ENCODE measurements at regions not wholly inside any gene's neighbourhood (a gene's known extent, or its start where the extent isn't known, plus 50 kb on each side); places are given as distances from the start of the nearest gene placed in this dataset.

DNA sequence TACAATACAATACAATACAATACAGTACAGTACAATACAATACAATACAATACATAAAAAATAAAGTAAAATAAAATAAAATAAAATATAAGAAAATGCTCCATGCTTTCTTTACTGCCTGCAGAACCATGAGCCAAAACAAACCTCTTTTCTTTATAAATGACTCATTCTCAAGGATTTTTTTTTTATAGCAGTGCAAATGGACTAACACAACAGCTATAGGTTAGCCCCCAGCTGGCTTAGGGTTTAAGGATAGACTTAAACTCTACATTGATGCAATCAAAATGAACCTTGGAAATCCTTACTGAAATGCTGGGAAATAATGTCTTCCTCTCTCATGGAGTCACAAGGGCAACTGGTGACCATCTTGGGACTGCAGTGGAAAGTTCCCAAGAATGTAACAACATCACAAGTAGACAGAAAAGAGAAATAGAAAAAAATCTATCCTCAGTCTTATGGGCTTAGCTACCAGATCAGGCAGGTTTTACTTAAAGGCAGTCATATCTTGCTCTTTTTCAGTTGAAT, 348.9 kb downstream of the ARL4A start:
- no peak overlapping the region for H3K4me2 ChIP-seq (replicated peaks; ENCODE audit: low read depth, low read length, poor library complexity, severe bottlenecking)
- H3K4me1 Mint-ChIP-seq: peaks cover 11% of the 10 kb centered on the region
- no peaks in the 10 kb centered on the region for H3K79me2 ChIP-seq (ENCODE audit: control insufficient read depth, insufficient read depth, low read length)
- TF ChIP-seq, protein P1, sequence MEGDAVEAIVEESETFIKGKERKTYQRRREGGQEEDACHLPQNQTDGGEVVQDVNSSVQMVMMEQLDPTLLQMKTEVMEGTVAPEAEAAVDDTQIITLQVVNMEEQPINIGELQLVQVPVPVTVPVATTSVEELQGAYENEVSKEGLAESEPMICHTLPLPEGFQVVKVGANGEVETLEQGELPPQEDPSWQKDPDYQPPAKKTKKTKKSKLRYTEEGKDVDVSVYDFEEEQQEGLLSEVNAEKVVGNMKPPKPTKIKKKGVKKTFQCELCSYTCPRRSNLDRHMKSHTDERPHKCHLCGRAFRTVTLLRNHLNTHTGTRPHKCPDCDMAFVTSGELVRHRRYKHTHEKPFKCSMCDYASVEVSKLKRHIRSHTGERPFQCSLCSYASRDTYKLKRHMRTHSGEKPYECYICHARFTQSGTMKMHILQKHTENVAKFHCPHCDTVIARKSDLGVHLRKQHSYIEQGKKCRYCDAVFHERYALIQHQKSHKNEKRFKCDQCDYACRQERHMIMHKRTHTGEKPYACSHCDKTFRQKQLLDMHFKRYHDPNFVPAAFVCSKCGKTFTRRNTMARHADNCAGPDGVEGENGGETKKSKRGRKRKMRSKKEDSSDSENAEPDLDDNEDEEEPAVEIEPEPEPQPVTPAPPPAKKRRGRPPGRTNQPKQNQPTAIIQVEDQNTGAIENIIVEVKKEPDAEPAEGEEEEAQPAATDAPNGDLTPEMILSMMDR (IDR thresholded peaks at IDR 0.05): no peak
- TF ChIP-seq EZH2 (IDR thresholded peaks at IDR 0.05; ENCODE audit: borderline replicate concordance, insufficient read depth, low read depth, low read length, poor library complexity, severe bottlenecking): no peak
- DNase-seq: no peak
- peaks cover 4% of the 10 kb centered on the region for H3K9me3 Mint-ChIP-seq (ENCODE audit: insufficient read depth)
- no peak overlapping the region for H3K27ac ChIP-seq (ENCODE audit: low read length in 2 of 2)
- H3K4me3 ChIP-seq (ENCODE audit: control extremely low read depth in 1 of 5, extremely low read depth in 1 of 5, insufficient read depth in 1 of 5, low read depth in 2 of 5, low read length in 4 of 5): no peak overlapping the region
- H4K20me1 ChIP-seq (ENCODE audit: control insufficient read depth, insufficient read depth, low read length, poor library complexity, severe bottlenecking): no peaks in the 10 kb centered on the region
- no peaks in the 10 kb centered on the region for H3K27me3 ChIP-seq (replicated peaks in 1 of 4; ENCODE audit: control extremely low read depth in 1 of 4, control insufficient read depth in 3 of 4, insufficient read depth in 4 of 4, low read length in 3 of 4)
- H3K36me3 ChIP-seq (replicated peaks in 1 of 2; ENCODE audit: control extremely low read depth in 1 of 2, control insufficient read depth in 1 of 2, extremely low read depth in 1 of 2, insufficient read depth in 2 of 2, low read length in 1 of 2): no peaks in the 10 kb centered on the region
- H3K27me3 Mint-ChIP-seq: peaks cover 7% of the 10 kb centered on the region
- ChIA-PET CTCF (no interaction called here), POLR2A (no interaction called here)
- H3K27ac Mint-ChIP-seq: no peak overlapping the region
- intact Hi-C loops (cut with micrococcal nuclease): no loop called here
- peaks cover 0 to 7% of the 10 kb centered on the region in 2 donors for H3K4me1 ChIP-seq (ENCODE audit: control insufficient read depth in 2 of 2, insufficient read depth in 2 of 2, low read length in 2 of 2)
- ATAC-seq (ENCODE audit: low read depth): no peak
- no peak overlapping the region for H2AFZ ChIP-seq (ENCODE audit: insufficient read depth, low read depth, low read length, poor library complexity, severe bottlenecking)
- no peaks in the 10 kb centered on the region for H3K9me3 ChIP-seq (ENCODE audit: control extremely low read depth in 1 of 3, control insufficient read depth in 2 of 3, insufficient read depth in 1 of 3, low read length in 2 of 3)
- no peak overlapping the region for H3K4me3 Mint-ChIP-seq
- H3K9ac ChIP-seq (ENCODE audit: low read length): no peak overlapping the region

DNA sequence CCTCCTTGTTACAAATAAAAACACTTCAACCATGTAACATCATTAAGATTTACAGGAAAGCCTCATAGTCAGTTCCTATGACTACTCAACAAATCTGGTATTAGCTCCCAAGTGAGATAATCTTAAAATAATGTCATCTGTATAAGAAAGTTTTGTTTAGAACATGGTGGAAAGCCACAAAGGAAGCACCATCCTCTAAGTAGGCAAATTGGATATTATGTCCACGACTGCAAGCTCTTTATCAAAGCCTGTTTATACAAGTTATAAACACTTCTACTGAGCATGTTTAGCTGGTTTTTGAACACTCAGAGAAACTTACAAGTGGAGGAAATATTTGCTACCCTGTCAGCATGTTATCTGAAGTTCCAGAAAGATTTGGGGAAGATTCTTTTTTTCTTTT, 349.8 kb downstream of the ARL4A start:
- no peak for TF ChIP-seq EZH2 (IDR thresholded peaks at IDR 0.05; ENCODE audit: borderline replicate concordance, insufficient read depth, low read depth, low read length, poor library complexity, severe bottlenecking)
- TF ChIP-seq, protein P1 (IDR thresholded peaks at IDR 0.05): no peak
- ATAC-seq (ENCODE audit: low read depth): no peak
- no peaks in the 10 kb centered on the region for H3K27me3 ChIP-seq (replicated peaks in 1 of 4; ENCODE audit: control extremely low read depth in 1 of 4, control insufficient read depth in 3 of 4, insufficient read depth in 4 of 4, low read length in 3 of 4)
- ChIA-PET POLR2A (no interaction called here), CTCF (no interaction called here)
- H3K4me1 Mint-ChIP-seq: peaks cover 11% of the 10 kb centered on the region
- no peak for DNase-seq
- peaks cover 0 to 7% of the 10 kb centered on the region in 2 donors for H3K4me1 ChIP-seq (ENCODE audit: control insufficient read depth in 2 of 2, insufficient read depth in 2 of 2, low read length in 2 of 2)
- H3K9ac ChIP-seq (ENCODE audit: low read length): no peak overlapping the region
- peaks cover 4% of the 10 kb centered on the region for H3K9me3 Mint-ChIP-seq (ENCODE audit: insufficient read depth)
- no peak overlapping the region for H3K27ac Mint-ChIP-seq
- peaks cover 7% of the 10 kb centered on the region for H3K27me3 Mint-ChIP-seq
- H3K9me3 ChIP-seq (ENCODE audit: control extremely low read depth in 1 of 3, control insufficient read depth in 2 of 3, insufficient read depth in 1 of 3, low read length in 2 of 3): no peaks in the 10 kb centered on the region
- intact Hi-C loops (cut with micrococcal nuclease): no loop called here
- H3K4me3 Mint-ChIP-seq: no peak overlapping the region
- no CpG with 5 or more reads among the region's 1 CpG for WGBS (ENCODE audit: insufficient coverage)
- no peak overlapping the region for H2AFZ ChIP-seq (ENCODE audit: insufficient read depth, low read depth, low read length, poor library complexity, severe bottlenecking)
- H4K20me1 ChIP-seq (ENCODE audit: control insufficient read depth, insufficient read depth, low read length, poor library complexity, severe bottlenecking): no peaks in the 10 kb centered on the region
- no peak overlapping the region for H3K27ac ChIP-seq (ENCODE audit: low read length in 2 of 2)
- H3K4me2 ChIP-seq (replicated peaks; ENCODE audit: low read depth, low read length, poor library complexity, severe bottlenecking): no peak overlapping the region
- no peak overlapping the region for H3K4me3 ChIP-seq (ENCODE audit: control extremely low read depth in 1 of 5, extremely low read depth in 1 of 5, insufficient read depth in 1 of 5, low read depth in 2 of 5, low read length in 4 of 5)
- H3K79me2 ChIP-seq (ENCODE audit: control insufficient read depth, insufficient read depth, low read length): no peaks in the 10 kb centered on the region
- no peaks in the 10 kb centered on the region for H3K36me3 ChIP-seq (replicated peaks in 1 of 2; ENCODE audit: control extremely low read depth in 1 of 2, control insufficient read depth in 1 of 2, extremely low read depth in 1 of 2, insufficient read depth in 2 of 2, low read length in 1 of 2)
